PC-9 (cell line): ENCODE measurements at regions not wholly inside any gene's neighbourhood (a gene's known extent, or its start where the extent isn't known, plus 50 kb on each side); places are given as distances from the start of the nearest gene placed in this dataset.

ENCODE experiments used
- CTCF ChIP-seq: fragments of 200-600 bp; sonication (generic); conservative IDR thresholded peaks from 2 replicates; pipeline ENCODE4 v1.6.1; 2017; ENCODE audit warnings: mixed run types, antibody characterized with exemption, mild to moderate bottlenecking, moderate library complexity
- EZH2 ChIP-seq: fragments of 200-600 bp; sonication (generic); IDR thresholded peaks from 2 replicates; pipeline ENCODE4 v1.8.0; 2017; ENCODE audit warnings: antibody characterized with exemption, low read depth

GRCh38 chr10:84603971-84604370 lies 275.6 kb downstream of the CCSER2 start:
- no peak for TF ChIP-seq CTCF
- TF ChIP-seq EZH2, result no peak
